Fibroblast of lung (primary cell): ENCODE measurements at regions not wholly inside any gene's neighbourhood (a gene's known extent, or its start where the extent isn't known, plus 50 kb on each side); places are given as distances from the start of the nearest gene placed in this dataset.

ENCODE experiments used
- DNase-seq, 2 donors: peaks; one replicate each; pipeline versions ENCODE4 v3.0.0 to v3.0.0-alpha.2; 2010; ENCODE audit warnings: low read depth in 2 of 2
- H2AFZ ChIP-seq: 2 replicates; pipeline ENCODE4 v1.5.1; 2012; ENCODE audit warnings: low read length, control low read depth, inconsistent platforms
- H3K27ac ChIP-seq: 2 replicates; pipeline ENCODE4 v1.5.1; 2011; ENCODE audit warnings: low read length, control low read depth; ENCODE audit not compliant: insufficient read depth
- H3K27me3 ChIP-seq: 2 replicates; pipeline ENCODE4 v1.5.1; 2011; ENCODE audit warnings: mild to moderate bottlenecking, low read length; ENCODE audit not compliant: control insufficient read depth, insufficient read depth
- H3K36me3 ChIP-seq: 2 replicates; pipeline ENCODE4 v1.5.1; 2011; ENCODE audit warnings: low read length; ENCODE audit not compliant: control insufficient read depth, insufficient read depth
- H3K4me1 ChIP-seq: 2 replicates; pipeline ENCODE4 v1.5.1; 2011; ENCODE audit warnings: low read length; ENCODE audit not compliant: control insufficient read depth, insufficient read depth; ENCODE audit errors: extremely low read depth
- H3K4me2 ChIP-seq: 2 replicates; pipeline ENCODE4 v1.5.1; 2011; ENCODE audit warnings: low read length, control low read depth; ENCODE audit not compliant: insufficient read depth; ENCODE audit errors: extremely low read depth
- H3K4me3 ChIP-seq, 4 experiments: fragments of 200-600 bp in 1 of 4; sonication (generic) in 1 of 4; replicated peaks in 1 of 4; 2 replicates each; pipeline ENCODE4 v1.5.1; 2011 to 2016; ENCODE audit warnings: low read length in 4 of 4, low read depth in 3 of 4, mild to moderate bottlenecking in 3 of 4, control low read depth in 2 of 4, inconsistent platforms in 1 of 4, mixed read lengths in 1 of 4; ENCODE audit not compliant: insufficient read depth in 1 of 4; ENCODE audit errors: control extremely low read depth in 1 of 4
- H3K79me2 ChIP-seq: 2 replicates; pipeline ENCODE4 v1.5.1; 2012; ENCODE audit warnings: mild to moderate bottlenecking, low read length, inconsistent platforms; ENCODE audit not compliant: control insufficient read depth, insufficient read depth
- H3K9ac ChIP-seq: 2 replicates; pipeline ENCODE4 v1.5.1; 2011; ENCODE audit warnings: mild to moderate bottlenecking, low read length, control low read depth; ENCODE audit not compliant: insufficient read depth
- H3K9me3 ChIP-seq: 2 replicates; pipeline ENCODE4 v1.5.1; 2012; ENCODE audit warnings: low read depth, low read length; ENCODE audit not compliant: control insufficient read depth, insufficient read depth
- H4K20me1 ChIP-seq: 2 replicates; pipeline ENCODE4 v1.5.1; 2011; ENCODE audit warnings: low read length; ENCODE audit not compliant: control insufficient read depth, insufficient read depth; ENCODE audit errors: extremely low read depth
- EZH2 ChIP-seq: IDR thresholded peaks from 2 replicates; pipeline ENCODE4 v1.5.1; 2012; ENCODE audit warnings: low read length, control low read depth, mild to moderate bottlenecking; ENCODE audit errors: missing control alignments
- TF ChIP-seq, protein P1 (sequence below), 2 donors: IDR thresholded peaks in 1 of 2; conservative IDR thresholded peaks in 1 of 2; 1 replicate in 1 of 2; 2 replicates in 1 of 2; pipeline ENCODE4 v1.5.1; 2011 to 2012; ENCODE audit warnings: low read length in 2 of 2, control low read depth in 1 of 2, inconsistent platforms in 1 of 2, low read depth in 1 of 2, mild to moderate bottlenecking in 1 of 2

GRCh38 chr20:50265245-50265946 lies 74.8 kb downstream of the CEBPB start:
- H3K9ac ChIP-seq = no peak overlapping the region

GRCh38 chr20:50266293-50267040 lies 75.8 kb downstream of the CEBPB start:
- DNase-seq = no peak
- Histone ChIP-seq H3K9ac (no peak overlapping the region), H3K36me3 (no peaks in the 10 kb centered on the region), H4K20me1 (no peaks in the 10 kb centered on the region), H3K79me2 (no peaks in the 10 kb centered on the region), H3K4me2 (no peak overlapping the region), H3K27me3 (no peaks in the 10 kb centered on the region), H3K4me3 (no peak overlapping the region), H2AFZ (no peak overlapping the region), H3K27ac (peak overlapping the region; percentile 59), H3K4me1 (peaks cover 7% of the 10 kb centered on the region), H3K9me3 (no peaks in the 10 kb centered on the region)
- TF ChIP-seq EZH2 = no peak
- TF ChIP-seq, protein P1, sequence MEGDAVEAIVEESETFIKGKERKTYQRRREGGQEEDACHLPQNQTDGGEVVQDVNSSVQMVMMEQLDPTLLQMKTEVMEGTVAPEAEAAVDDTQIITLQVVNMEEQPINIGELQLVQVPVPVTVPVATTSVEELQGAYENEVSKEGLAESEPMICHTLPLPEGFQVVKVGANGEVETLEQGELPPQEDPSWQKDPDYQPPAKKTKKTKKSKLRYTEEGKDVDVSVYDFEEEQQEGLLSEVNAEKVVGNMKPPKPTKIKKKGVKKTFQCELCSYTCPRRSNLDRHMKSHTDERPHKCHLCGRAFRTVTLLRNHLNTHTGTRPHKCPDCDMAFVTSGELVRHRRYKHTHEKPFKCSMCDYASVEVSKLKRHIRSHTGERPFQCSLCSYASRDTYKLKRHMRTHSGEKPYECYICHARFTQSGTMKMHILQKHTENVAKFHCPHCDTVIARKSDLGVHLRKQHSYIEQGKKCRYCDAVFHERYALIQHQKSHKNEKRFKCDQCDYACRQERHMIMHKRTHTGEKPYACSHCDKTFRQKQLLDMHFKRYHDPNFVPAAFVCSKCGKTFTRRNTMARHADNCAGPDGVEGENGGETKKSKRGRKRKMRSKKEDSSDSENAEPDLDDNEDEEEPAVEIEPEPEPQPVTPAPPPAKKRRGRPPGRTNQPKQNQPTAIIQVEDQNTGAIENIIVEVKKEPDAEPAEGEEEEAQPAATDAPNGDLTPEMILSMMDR (conservative IDR thresholded peaks at IDR 0.05 in 1 of 2, IDR thresholded peaks at IDR 0.05 in 1 of 2; ENCODE audit: low read depth in 1 of 2, low read length in 2 of 2) = no peak

More at GRCh38 chr20:50265245-50265946, 74.8 kb downstream of the CEBPB start:
- TF ChIP-seq, protein P1 (conservative IDR thresholded peaks at IDR 0.05 in 1 of 2, IDR thresholded peaks at IDR 0.05 in 1 of 2; ENCODE audit: low read depth in 1 of 2, low read length in 2 of 2) = no peak
- TF ChIP-seq EZH2 = no peak
- Histone ChIP-seq H3K4me2 (no peak overlapping the region), H3K36me3 (no peaks in the 10 kb centered on the region), H3K79me2 (no peaks in the 10 kb centered on the region), H2AFZ (no peak overlapping the region), H3K4me3 (no peak overlapping the region), H3K27ac (no peak overlapping the region), H3K9me3 (no peaks in the 10 kb centered on the region), H4K20me1 (no peaks in the 10 kb centered on the region), H3K4me1 (peaks cover 13% of the 10 kb centered on the region), H3K27me3 (no peaks in the 10 kb centered on the region)
- DNase-seq = no peak

DNA sequence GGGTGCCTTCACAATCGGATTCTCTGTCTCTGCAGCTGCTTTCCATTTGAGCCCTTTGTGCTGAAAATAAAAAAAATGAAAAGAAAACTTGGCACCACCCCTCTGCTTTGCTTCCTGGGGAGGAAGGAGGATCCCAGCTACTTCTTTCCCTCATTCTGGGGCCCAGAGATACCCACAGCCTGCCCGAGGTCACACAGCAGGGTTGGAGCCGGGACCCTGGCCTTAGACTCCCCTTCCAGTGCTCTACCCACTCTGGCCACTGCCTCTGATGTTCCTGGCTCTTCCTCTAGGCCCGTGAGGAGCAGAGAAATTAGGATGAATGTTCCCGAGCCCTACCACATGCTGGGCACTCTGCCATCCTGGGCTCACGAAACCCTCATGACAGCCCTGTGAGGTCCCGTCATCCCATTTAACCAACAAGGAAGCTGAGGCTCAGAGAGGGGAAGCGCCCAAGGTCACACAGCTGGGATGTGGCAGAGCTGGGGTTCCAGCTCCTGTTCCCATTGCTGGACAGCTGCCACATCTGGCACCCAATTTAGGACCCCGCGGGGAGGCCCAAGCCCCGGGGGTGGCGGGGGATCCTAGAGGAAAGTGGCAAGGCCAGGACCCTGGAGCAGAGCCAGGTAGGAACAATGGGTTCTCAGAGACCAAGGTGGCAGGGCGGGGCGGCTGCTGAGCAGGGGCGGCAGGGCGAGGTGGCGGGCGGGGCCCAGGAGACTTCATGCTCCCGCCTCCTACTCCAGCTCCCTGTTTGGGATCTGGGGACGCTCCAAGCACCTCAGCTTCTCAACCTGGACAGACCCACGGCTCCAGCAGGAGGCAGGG lies 76.6 kb downstream of the CEBPB start:
- DNase-seq = peak; percentile 57 to 84
- no peaks in the 10 kb centered on the region for H3K79me2 ChIP-seq
- TF ChIP-seq, protein P1 (conservative IDR thresholded peaks at IDR 0.05 in 1 of 2, IDR thresholded peaks at IDR 0.05 in 1 of 2; ENCODE audit: low read depth in 1 of 2, low read length in 2 of 2) = peak in 1 of 2 donors; percentile 4
- TF ChIP-seq EZH2 = no peak
- peak overlapping the region; percentile 16 for H2AFZ ChIP-seq
- H3K4me1 ChIP-seq = peaks cover 7% of the 10 kb centered on the region
- H3K4me3 ChIP-seq = no peak overlapping the region
- H3K36me3 ChIP-seq = no peaks in the 10 kb centered on the region
- no peaks in the 10 kb centered on the region for H4K20me1 ChIP-seq
- H3K9me3 ChIP-seq = no peaks in the 10 kb centered on the region
- H3K9ac ChIP-seq = no peak overlapping the region
- H3K27ac ChIP-seq = peak overlapping the region; percentile 59
- H3K4me2 ChIP-seq = no peak overlapping the region
- H3K27me3 ChIP-seq = no peaks in the 10 kb centered on the region
